GM13977 (cell line): ENCODE measurements at regions not wholly inside any gene's neighbourhood (a gene's known extent, or its start where the extent isn't known, plus 50 kb on each side); places are given as distances from the start of the nearest gene placed in this dataset.

Source experiments
- DNase-seq: peaks from one replicate; pipeline ENCODE4 v3.0.0; 2012; ENCODE audit warnings: low spot score
- in situ Hi-C: fragments of 300-500 bp; cut with MboI; formaldehyde crosslinking; loops from one replicate; pipeline ENCODE4 v1.12.0; 2022; ENCODE audit warnings: low sequenced_read_pairs, low pct_unique_long_range_greater_than_20kb, mixed read lengths, inconsistent platforms; ENCODE audit not compliant: unreplicated experiment
- TF ChIP-seq, protein P1 (sequence below): IDR thresholded peaks from 2 replicates; pipeline ENCODE4 v1.5.1; 2012; ENCODE audit warnings: mild to moderate bottlenecking, control low read depth; ENCODE audit not compliant: insufficient read depth; ENCODE audit errors: extremely low read depth, missing control alignments

DNA sequence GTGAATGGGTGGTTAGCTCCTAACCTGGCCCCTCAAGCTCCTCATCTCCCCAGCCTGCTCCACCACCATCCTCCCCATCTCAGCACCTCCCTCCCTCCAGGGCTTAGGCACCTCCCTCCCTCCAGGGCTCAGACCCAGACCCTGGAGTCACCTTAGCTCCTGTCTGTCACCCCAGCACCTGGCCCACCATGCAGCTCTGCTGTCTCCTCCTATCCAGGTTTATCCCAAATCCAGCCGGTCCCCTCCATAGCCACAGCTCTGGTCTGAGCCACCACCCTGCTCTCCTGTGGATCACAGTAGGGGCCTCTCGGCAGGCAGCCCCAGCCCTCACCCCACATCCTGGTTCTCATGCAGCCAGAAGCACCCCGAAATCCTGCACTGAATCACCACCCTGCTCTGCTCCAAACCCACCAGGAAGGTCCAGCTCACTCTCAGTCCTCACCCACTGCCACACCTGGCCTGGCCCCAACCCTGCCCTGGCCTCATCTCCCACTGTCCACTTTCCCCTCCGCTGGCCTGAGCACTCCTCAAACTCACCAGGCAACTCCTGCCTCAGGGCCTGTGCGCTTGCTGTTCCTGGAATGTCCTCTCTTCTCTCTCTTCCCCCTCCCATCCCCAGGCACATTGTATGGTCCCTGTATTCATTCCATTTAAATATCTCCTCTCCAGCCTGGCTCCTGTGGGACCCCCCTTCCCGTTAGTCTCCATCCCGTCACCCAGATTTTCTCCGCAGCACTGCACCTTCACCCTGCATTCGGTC lies 62.6 kb downstream of the DIO3 start:
- DNase-seq: no peak
- TF ChIP-seq, protein P1, sequence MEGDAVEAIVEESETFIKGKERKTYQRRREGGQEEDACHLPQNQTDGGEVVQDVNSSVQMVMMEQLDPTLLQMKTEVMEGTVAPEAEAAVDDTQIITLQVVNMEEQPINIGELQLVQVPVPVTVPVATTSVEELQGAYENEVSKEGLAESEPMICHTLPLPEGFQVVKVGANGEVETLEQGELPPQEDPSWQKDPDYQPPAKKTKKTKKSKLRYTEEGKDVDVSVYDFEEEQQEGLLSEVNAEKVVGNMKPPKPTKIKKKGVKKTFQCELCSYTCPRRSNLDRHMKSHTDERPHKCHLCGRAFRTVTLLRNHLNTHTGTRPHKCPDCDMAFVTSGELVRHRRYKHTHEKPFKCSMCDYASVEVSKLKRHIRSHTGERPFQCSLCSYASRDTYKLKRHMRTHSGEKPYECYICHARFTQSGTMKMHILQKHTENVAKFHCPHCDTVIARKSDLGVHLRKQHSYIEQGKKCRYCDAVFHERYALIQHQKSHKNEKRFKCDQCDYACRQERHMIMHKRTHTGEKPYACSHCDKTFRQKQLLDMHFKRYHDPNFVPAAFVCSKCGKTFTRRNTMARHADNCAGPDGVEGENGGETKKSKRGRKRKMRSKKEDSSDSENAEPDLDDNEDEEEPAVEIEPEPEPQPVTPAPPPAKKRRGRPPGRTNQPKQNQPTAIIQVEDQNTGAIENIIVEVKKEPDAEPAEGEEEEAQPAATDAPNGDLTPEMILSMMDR: no peak
- in situ Hi-C loops: no loop called here

DNA sequence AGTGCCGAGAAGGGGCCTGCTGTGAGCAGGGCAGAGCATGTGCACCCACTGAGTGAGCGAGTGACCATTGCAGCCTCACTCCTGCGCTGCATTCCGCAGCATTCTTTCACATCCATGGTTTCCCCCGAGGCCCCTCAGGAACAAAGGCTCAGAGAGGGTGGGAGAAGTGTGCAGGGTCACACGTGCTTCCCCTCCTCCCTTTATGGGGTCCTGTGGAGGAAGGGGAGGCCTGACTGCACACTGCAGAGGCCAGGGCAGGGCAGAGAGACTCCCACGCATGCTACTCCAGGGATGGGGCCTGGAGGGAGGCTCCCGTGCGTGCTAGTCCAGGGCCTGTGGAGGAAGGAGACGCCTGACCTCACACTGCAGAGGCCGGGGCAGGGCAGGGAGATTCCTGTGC lies 63.2 kb downstream of the DIO3 start:
- TF ChIP-seq, protein P1: no peak
- DNase-seq: no peak
- in situ Hi-C loops: no loop called here

DNA sequence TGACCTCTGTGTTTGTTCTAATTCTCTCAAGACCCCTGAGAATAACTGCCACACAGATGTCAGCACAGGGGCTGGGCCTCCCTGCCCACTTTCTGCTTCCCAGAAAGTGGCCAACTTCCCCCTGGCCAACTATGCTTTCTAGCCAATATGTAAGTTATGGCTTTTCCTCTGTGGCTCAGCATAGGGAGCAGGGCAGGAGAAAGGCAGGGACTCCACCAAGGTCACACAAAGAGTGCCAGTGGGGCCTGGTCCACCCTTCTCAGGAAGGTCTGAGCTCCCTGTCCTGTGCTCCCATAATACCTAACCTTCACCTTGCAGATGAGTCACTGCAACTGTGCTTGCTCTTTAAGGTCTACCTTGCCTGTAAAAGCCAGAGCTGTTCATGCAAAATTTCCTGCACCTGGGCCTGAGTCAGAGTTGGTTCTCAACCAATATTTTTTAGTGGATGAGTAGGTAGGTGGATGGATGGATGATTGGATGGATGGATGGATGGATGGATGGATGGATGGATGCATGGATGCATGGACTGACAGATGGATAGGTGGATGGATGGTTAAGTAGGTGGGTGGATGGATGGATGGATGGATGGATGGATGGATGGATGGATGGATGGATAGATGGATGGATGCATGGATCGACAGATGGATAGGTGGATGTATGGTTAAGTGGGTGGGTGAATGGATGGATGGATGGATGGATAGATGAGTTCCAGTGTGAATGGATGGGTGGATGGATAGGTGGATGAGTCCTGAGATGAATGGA lies 64.2 kb downstream of the DIO3 start:
- in situ Hi-C loops: loop anchor here (25.0 kb wide), 1 partner anchor 763 kb away; no protein-coding TSS in a partner anchor
- DNase-seq: no peak
- TF ChIP-seq, protein P1: no peak

GRCh38 chr14:101626331-101626730 lies 65.0 kb downstream of the DIO3 start:
- in situ Hi-C loops: loop anchor here (25.0 kb wide), 1 partner anchor 764 kb away; no protein-coding TSS in a partner anchor
- no peak for DNase-seq
- TF ChIP-seq, protein P1: no peak

- TF ChIP-seq, protein P1: no peak
- no peak for DNase-seq
- in situ Hi-C loops: loop anchor here (25.0 kb wide), 1 partner anchor 766 kb away; no protein-coding TSS in a partner anchor
These were observed 66.6 kb downstream of the DIO3 start for GRCh38 chr14:101627915-101628262.

- TF ChIP-seq, protein P1: peak; percentile 94
- in situ Hi-C loops: loop anchor here (25.0 kb wide), 1 partner anchor 766 kb away; no protein-coding TSS in a partner anchor
- DNase-seq: peak; percentile 87
These were observed 67.2 kb downstream of the DIO3 start for GRCh38 chr14:101628471-101628966.
